ENCODE measurements at regions not wholly inside any gene's neighbourhood (a gene's known extent, or its start where the extent isn't known, plus 50 kb on each side); places are given as distances from the start of the nearest gene placed in this dataset.

- no peak for DNase-seq
These were observed 107.9 kb upstream of the ALDH1B1 start for GRCh38 chr9:38284588-38285051.

GRCh38 chr9:38284039-38284575 lies 108.4 kb upstream of the ALDH1B1 start:
- no peak for DNase-seq

GRCh38 chr9:38282756-38283155 lies 109.7 kb upstream of the ALDH1B1 start:
- DNase-seq = no peak

GRCh38 chr9:38281917-38282316 lies 110.6 kb upstream of the ALDH1B1 start:
- DNase-seq = no peak

- DNase-seq = no peak
These were observed 111.3 kb upstream of the ALDH1B1 start for GRCh38 chr9:38281196-38281595.

- DNase-seq = no peak
These were observed 112.2 kb upstream of the ALDH1B1 start for GRCh38 chr9:38280251-38280800.

GRCh38 chr9:38278931-38279679 lies 113.4 kb upstream of the ALDH1B1 start:
- no peak for DNase-seq

- no peak for DNase-seq
These were observed 114.0 kb upstream of the ALDH1B1 start for GRCh38 chr9:38278457-38278856.

GRCh38 chr9:38277601-38278200 lies 114.8 kb upstream of the ALDH1B1 start:
- DNase-seq = no peak

- DNase-seq = no peak
These were observed 115.6 kb upstream of the ALDH1B1 start for GRCh38 chr9:38276771-38277439.

- no peak for DNase-seq
These were observed 117.7 kb upstream of the ALDH1B1 start for GRCh38 chr9:38274800-38275199.

- DNase-seq = no peak
These were observed 119.8 kb upstream of the ALDH1B1 start for GRCh38 chr9:38272710-38273109.

- DNase-seq = no peak
These were observed 120.7 kb upstream of the ALDH1B1 start for GRCh38 chr9:38271666-38272241.

GRCh38 chr9:38269775-38270174 lies 122.7 kb upstream of the ALDH1B1 start:
- no peak for DNase-seq

GRCh38 chr9:38263532-38263931 lies 129.0 kb upstream of the ALDH1B1 start:
- no peak for DNase-seq

- DNase-seq = no peak
These were observed 132.8 kb upstream of the ALDH1B1 start for GRCh38 chr9:38259519-38260218.

GRCh38 chr9:38259056-38259455 lies 133.4 kb upstream of the ALDH1B1 start:
- DNase-seq = no peak

- no peak for DNase-seq
These were observed 134.8 kb upstream of the ALDH1B1 start for GRCh38 chr9:38257626-38258215.

- no peak for DNase-seq
These were observed 136.0 kb upstream of the ALDH1B1 start for GRCh38 chr9:38256461-38256860.

- DNase-seq = no peak
These were observed 136.9 kb upstream of the ALDH1B1 start for GRCh38 chr9:38255599-38255998.

- DNase-seq = no peak
These were observed 137.7 kb upstream of the ALDH1B1 start for GRCh38 chr9:38254756-38255155.

- DNase-seq = no peak
These were observed 138.4 kb upstream of the ALDH1B1 start for GRCh38 chr9:38254151-38254550.

Measured in activated naive CD4-positive, alpha-beta T cell treated with anti-CD3 and anti-CD28 coated beads, Interleukin-2, amount 50 U/mL, for 16 hours (primary cell).